AG04450 (cell line): ENCODE measurements at regions not wholly inside any gene's neighbourhood (a gene's known extent, or its start where the extent isn't known, plus 50 kb on each side); places are given as distances from the start of the nearest gene placed in this dataset.

Experiments
- CTCF ChIA-PET: fragments of 300-600, 350-600 bp; formaldehyde crosslinking; extraction: SDS; loops from one replicate; lab custom pipeline; 2022; ENCODE audit warnings: antibody characterized with exemption, inconsistent platforms; lab: Charles Lee
- POLR2A ChIA-PET: fragments of 350-600 bp; formaldehyde crosslinking; extraction: SDS; loops from one replicate; lab custom pipeline; 2021; ENCODE audit warnings: antibody characterized with exemption, inconsistent platforms; lab: Yijun Ruan, JAX
- DNase-seq: peaks from one replicate; pipeline ENCODE4 v3.0.0-alpha.2; 2011; ENCODE audit warnings: low read depth, low spot score
- H3K27ac ChIP-seq: one replicate; pipeline ENCODE4 v1.5.1; 2012; ENCODE audit warnings: low read depth, low read length, control low read depth
- H3K27me3 ChIP-seq: one replicate; pipeline ENCODE4 v1.6.0; 2012; ENCODE audit warnings: low read length; ENCODE audit not compliant: control insufficient read depth, insufficient read depth
- H3K4me3 ChIP-seq: 2 replicates; pipeline ENCODE4 v1.5.1; 2011; ENCODE audit warnings: mild to moderate bottlenecking, low read depth, low read length, control low read depth
- H3K9me3 ChIP-seq: 2 replicates; pipeline ENCODE4 v1.5.1; 2012; ENCODE audit warnings: low read length; ENCODE audit not compliant: control insufficient read depth, insufficient read depth
- TF ChIP-seq, protein P1 (sequence below): IDR thresholded peaks from 2 replicates; pipeline ENCODE4 v1.5.1; 2011; ENCODE audit warnings: low read depth, low read length, control low read depth, inconsistent platforms

- no peak for DNase-seq
- no peaks in the 10 kb centered on the region for H3K27me3 ChIP-seq
- no peak overlapping the region for H3K4me3 ChIP-seq
- TF ChIP-seq, protein P1, sequence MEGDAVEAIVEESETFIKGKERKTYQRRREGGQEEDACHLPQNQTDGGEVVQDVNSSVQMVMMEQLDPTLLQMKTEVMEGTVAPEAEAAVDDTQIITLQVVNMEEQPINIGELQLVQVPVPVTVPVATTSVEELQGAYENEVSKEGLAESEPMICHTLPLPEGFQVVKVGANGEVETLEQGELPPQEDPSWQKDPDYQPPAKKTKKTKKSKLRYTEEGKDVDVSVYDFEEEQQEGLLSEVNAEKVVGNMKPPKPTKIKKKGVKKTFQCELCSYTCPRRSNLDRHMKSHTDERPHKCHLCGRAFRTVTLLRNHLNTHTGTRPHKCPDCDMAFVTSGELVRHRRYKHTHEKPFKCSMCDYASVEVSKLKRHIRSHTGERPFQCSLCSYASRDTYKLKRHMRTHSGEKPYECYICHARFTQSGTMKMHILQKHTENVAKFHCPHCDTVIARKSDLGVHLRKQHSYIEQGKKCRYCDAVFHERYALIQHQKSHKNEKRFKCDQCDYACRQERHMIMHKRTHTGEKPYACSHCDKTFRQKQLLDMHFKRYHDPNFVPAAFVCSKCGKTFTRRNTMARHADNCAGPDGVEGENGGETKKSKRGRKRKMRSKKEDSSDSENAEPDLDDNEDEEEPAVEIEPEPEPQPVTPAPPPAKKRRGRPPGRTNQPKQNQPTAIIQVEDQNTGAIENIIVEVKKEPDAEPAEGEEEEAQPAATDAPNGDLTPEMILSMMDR: no peak
- ChIA-PET CTCF (no interaction called here), POLR2A (no interaction called here)
- no peak overlapping the region for H3K27ac ChIP-seq
- H3K9me3 ChIP-seq: peaks cover 6% of the 10 kb centered on the region; the same call in 1 of the 2 replicates
Observed at GRCh38 chr5:115350894-115351293, 54.4 kb upstream of the CCDC112 start.

DNA sequence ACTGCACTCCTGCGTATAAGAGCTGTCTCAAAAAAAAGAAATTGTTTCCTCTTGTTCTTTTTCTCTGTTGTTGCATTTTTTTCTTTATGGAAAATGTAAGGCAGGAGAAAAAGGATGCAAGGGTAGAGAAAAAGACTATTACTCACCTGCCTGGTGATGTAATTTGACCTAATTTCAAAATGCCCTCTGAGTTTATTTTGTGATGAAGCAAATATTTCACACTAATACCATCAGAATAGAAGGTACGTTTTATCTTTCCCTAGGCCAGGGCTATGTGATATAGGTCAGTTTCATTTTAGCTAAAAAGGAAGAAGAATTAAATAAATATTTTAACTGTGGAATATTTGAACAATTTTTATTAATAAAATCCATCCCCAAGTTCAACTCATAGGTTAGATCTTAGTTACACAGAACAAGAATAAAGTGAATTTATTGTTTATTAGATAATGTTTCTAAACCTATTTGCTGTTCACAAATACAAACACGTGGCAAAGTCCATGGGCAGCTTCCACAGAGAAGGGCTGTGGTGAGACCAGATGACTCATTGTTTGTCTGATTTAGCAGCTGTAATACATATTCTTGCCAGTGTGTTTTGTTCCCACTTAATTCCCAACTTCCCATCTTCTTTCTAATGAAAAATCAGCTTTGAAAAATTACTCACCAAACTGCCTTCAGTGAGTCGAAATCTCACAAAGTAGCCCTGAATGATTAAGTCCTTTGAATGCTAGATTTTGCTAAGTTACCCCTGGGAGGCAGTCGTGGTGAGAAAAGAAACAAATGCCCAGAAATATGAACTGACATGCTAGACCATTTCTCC, 52.8 kb upstream of the CCDC112 start:
- peak; percentile 54 for DNase-seq
- CTCF ChIA-PET: interaction anchor here (0.6 to 1.4 kb wide), 2 partner anchors 8 to 167 kb away, joined by 3 to 4 read pairs; no protein-coding TSS in a partner anchor
- Histone ChIP-seq H3K27ac (no peak overlapping the region), H3K27me3 (no peaks in the 10 kb centered on the region), H3K4me3 (no peak overlapping the region), H3K9me3 (peaks cover 2% of the 10 kb centered on the region; the same call in 1 of the 2 replicates)
- POLR2A ChIA-PET: no interaction called here
- TF ChIP-seq, protein P1: peak; percentile 11

- CTCF ChIA-PET: interaction anchor here (1.4 kb wide), 1 partner anchor 9 kb away, joined by 3 read pairs; no protein-coding TSS in a partner anchor
- Histone ChIP-seq H3K27ac (no peak overlapping the region), H3K9me3 (no peaks in the 10 kb centered on the region), H3K27me3 (no peaks in the 10 kb centered on the region), H3K4me3 (no peak overlapping the region)
- POLR2A ChIA-PET: no interaction called here
- DNase-seq: no peak
- TF ChIP-seq, protein P1: no peak
Observed at GRCh38 chr5:115348175-115348574, 51.7 kb upstream of the CCDC112 start.
